Naive thymus-derived CD8-positive, alpha-beta T cell (primary cell): ENCODE measurements at regions not wholly inside any gene's neighbourhood (a gene's known extent, or its start where the extent isn't known, plus 50 kb on each side); places are given as distances from the start of the nearest gene placed in this dataset.
"Not testable (repeated sequence)": the region's sequence is repeated elsewhere in the genome, so short reads cannot be mapped to it uniquely, and the experiment has no call there.

Source experiments
- ATAC-seq, 2 donors: fragments of 150-1000 bp; cut with Tn5 transposase in 1 of 2; sonication (Bioruptor Pico), chemical (Tn5 transposase) in 1 of 2; 1 replicate in 1 of 2; 2 replicates in 1 of 2; pipeline ENCODE4 v1.10.0; 2021; ENCODE audit warnings: mild to moderate bottlenecking in 2 of 2, moderate library complexity in 2 of 2
- POLR2A ChIA-PET: fragments of 350-600 bp; sonication (Branson Sonifier 250); formaldehyde crosslinking; loops from one replicate; lab custom pipeline; 2021; ENCODE audit warnings: antibody characterized with exemption; lab: Charles Lee
- DNase-seq, 10 donors: peaks; one replicate each; pipeline versions ENCODE4 v3.0.0 to v3.0.0-alpha.2; 2020 to 2022
- H3K27ac Mint-ChIP-seq, 10 donors: one replicate each; pipeline ENCODE4 v1.8.0; 2020 to 2022; ENCODE audit warnings: mild to moderate bottlenecking in 10 of 10, mixed read lengths in 10 of 10, moderate library complexity in 4 of 10, inconsistent platforms in 1 of 10
- H3K27me3 Mint-ChIP-seq, 5 donors: one replicate each; pipeline ENCODE4 v1.8.0; 2021 to 2022; ENCODE audit warnings: mixed read lengths in 5 of 5
- H3K36me3 Mint-ChIP-seq, 3 donors: one replicate each; pipeline ENCODE4 v1.8.0; 2020 to 2022; ENCODE audit warnings: mixed read lengths in 3 of 3, mild to moderate bottlenecking in 2 of 3, inconsistent platforms in 1 of 3
- H3K4me1 Mint-ChIP-seq, 4 donors: one replicate each; pipeline ENCODE4 v1.8.0; 2021 to 2022; ENCODE audit warnings: mixed read lengths in 4 of 4
- H3K4me3 Mint-ChIP-seq, 10 donors: one replicate each; pipeline ENCODE4 v1.8.0; 2020 to 2022; ENCODE audit warnings: mild to moderate bottlenecking in 10 of 10, mixed read lengths in 10 of 10, moderate library complexity in 6 of 10, inconsistent platforms in 1 of 10
- H3K9me3 Mint-ChIP-seq, 9 donors: one replicate each; pipeline ENCODE4 v1.8.0; 2020 to 2022; ENCODE audit warnings: mixed read lengths in 9 of 9, mild to moderate bottlenecking in 3 of 9, inconsistent platforms in 1 of 9, moderate library complexity in 1 of 9

- peaks cover 0 to 9% (median 0%) of the 10 kb centered on the region in 9 donors for H3K9me3 Mint-ChIP-seq
- no peak overlapping the region for H3K4me3 Mint-ChIP-seq
- H3K27me3 Mint-ChIP-seq, result no peaks in the 10 kb centered on the region
- DNase-seq, result no peak
- POLR2A ChIA-PET, result no interaction called here
- H3K4me1 Mint-ChIP-seq, result no peaks in the 10 kb centered on the region
- no peaks in the 10 kb centered on the region for H3K36me3 Mint-ChIP-seq
- H3K27ac Mint-ChIP-seq, result no peak overlapping the region
- ATAC-seq, result no peak
Measured at GRCh38 chrX:34493086-34493485, 164.0 kb downstream of the TMEM47 start.

DNA sequence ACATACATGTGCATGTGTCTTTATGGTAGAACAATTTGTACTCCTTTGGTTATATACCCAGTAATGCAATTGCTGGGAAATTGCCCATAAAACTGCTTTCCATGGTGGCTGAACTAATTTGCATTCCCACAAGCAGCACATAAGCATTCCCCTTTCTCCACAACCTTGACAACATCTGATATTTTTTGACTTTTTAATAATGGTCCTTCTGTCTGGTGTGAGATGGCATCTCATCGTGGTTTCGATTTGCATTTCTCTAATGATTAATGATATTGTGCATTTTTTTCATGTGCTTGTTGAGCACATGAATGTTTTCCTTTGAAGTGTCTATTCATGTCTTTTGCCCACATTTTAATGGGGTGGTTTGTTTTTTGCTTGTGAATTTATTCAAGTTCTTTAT, 166.0 kb downstream of the TMEM47 start:
- Mint-ChIP-seq H3K4me3 (no peak overlapping the region), H3K36me3 (no peaks in the 10 kb centered on the region), H3K27me3 (no peaks in the 10 kb centered on the region), H3K9me3 (peaks cover 0 to 9% (median 0%) of the 10 kb centered on the region in 9 donors), H3K4me1 (no peaks in the 10 kb centered on the region), H3K27ac (no peak overlapping the region)
- POLR2A ChIA-PET, result no interaction called here
- DNase-seq (no peak), ATAC-seq (no peak)

DNA sequence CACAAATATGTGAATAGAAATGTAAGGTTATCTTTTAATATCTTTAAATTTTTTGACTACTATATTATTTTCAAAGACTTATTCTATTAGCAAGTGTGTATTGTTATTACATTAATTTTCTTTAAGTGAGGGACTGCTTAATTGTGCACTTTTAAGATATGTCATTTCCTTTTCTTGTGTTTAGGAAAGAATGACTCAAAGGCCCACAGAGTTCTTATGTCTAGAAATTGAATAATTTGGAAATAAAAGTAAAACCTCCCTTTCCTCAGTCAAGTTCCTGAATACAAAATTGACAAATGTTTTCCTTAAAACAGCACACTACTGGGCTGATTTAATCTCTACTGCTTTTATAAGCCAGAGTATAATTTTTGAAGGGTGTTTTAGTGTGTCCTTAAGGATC, 169.7 kb downstream of the TMEM47 start:
- Mint-ChIP-seq H3K9me3 (peaks cover 0 to 2% (median 0%) of the 10 kb centered on the region in 9 donors), H3K36me3 (no peaks in the 10 kb centered on the region), H3K27ac (no peak overlapping the region), H3K4me3 (no peak overlapping the region), H3K27me3 (no peaks in the 10 kb centered on the region), H3K4me1 (no peaks in the 10 kb centered on the region)
- ATAC-seq (no peak), DNase-seq (no peak)
- POLR2A ChIA-PET, result no interaction called here

DNA sequence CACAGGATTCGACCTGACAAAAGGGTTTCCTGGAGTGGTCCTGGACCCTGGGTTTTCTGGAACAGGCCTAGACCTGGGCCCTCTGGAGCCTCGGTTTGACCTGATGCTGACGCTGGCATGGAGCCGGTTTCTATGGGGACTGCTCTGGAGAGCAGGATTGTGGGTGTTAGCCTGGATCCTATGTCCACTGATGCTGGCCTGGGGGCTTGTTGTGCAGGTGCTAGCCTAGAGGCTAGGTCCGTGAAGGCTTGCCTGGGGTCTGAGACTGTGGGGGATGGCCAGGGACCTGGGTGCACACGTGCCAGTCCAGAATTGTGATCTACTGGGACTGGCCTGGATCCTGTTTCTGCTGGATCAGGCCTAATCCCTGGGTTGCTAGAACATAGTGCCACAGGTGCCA, 173.1 kb downstream of the TMEM47 start:
- no peak for DNase-seq
- Mint-ChIP-seq H3K4me3 (no peak overlapping the region), H3K27me3 (no peaks in the 10 kb centered on the region), H3K36me3 (no peaks in the 10 kb centered on the region), H3K4me1 (no peaks in the 10 kb centered on the region), H3K9me3 (peaks cover 0 to 7% (median 0%) of the 10 kb centered on the region in 9 donors), H3K27ac (no peak overlapping the region)
- POLR2A ChIA-PET, result no interaction called here
- no peak for ATAC-seq

DNA sequence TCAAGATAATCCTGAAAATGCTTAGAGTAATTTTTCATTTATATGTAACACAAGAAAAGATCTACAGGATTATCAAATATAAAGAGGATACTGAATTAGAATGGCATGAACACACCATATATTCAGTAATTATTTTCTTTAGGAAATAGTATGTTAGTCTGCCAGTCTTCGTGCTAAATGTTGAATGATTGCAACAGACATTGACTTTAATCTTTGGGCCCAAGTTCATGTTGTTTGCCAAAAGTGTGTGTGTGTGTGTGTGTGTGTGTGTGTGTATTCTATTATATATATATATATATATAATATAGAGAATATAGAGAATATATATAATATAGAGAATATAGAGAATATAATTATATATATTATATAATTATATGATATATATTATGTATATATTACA, 186.6 kb downstream of the TMEM47 start:
- Mint-ChIP-seq H3K27ac (no peak overlapping the region), H3K36me3 (no peaks in the 10 kb centered on the region), H3K4me3 (no peak overlapping the region), H3K27me3 (no peaks in the 10 kb centered on the region), H3K4me1 (no peaks in the 10 kb centered on the region), H3K9me3 (peaks cover 0 to 11% (median 0%) of the 10 kb centered on the region in 9 donors)
- ATAC-seq (no peak), DNase-seq (no peak)
- POLR2A ChIA-PET, result no interaction called here

GRCh38 chrX:34467437-34467836, 189.6 kb downstream of the TMEM47 start:
- H3K27me3 Mint-ChIP-seq, result no peaks in the 10 kb centered on the region
- H3K9me3 Mint-ChIP-seq, result peaks cover 0 to 11% (median 0%) of the 10 kb centered on the region in 9 donors
- ATAC-seq, result no peak
- H3K4me3 Mint-ChIP-seq, result no peak overlapping the region
- POLR2A ChIA-PET, result no interaction called here
- peak overlapping the region in 1 of 10 donors; percentile 31 for H3K27ac Mint-ChIP-seq
- no peak for DNase-seq
- no peaks in the 10 kb centered on the region for H3K36me3 Mint-ChIP-seq
- no peaks in the 10 kb centered on the region for H3K4me1 Mint-ChIP-seq

GRCh38 chrX:34463220-34463619, 193.9 kb downstream of the TMEM47 start:
- peaks cover 0 to 12% (median 3%) of the 10 kb centered on the region in 9 donors for H3K9me3 Mint-ChIP-seq
- H3K4me3 Mint-ChIP-seq, H3K27ac Mint-ChIP-seq, H3K4me1 Mint-ChIP-seq, ATAC-seq, H3K36me3 Mint-ChIP-seq, POLR2A ChIA-PET, DNase-seq, H3K27me3 Mint-ChIP-seq: not testable (repeated sequence)

DNA sequence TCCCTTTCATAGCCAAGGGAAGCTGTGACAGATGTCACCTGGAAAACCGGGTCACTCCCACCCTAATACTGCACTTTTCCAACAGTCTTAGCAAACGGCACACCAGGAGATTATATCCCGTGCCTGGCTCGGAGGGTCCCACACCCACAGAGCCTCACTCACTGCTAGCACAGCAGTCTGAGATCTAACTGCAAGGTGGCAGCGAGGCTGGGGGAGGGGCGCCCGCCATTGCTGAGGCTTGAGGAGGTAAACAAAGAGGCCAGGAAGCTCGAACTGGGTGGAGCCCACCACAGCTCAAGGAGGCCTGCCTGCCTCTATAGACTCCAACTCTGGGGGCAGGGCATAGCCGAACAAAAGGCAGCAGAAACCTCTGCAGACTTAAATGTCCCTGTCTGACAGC, 199.2 kb downstream of the TMEM47 start:
- POLR2A ChIA-PET, H3K36me3 Mint-ChIP-seq, H3K4me1 Mint-ChIP-seq, H3K27me3 Mint-ChIP-seq, H3K27ac Mint-ChIP-seq, DNase-seq, ATAC-seq, H3K4me3 Mint-ChIP-seq: not testable (repeated sequence)
- H3K9me3 Mint-ChIP-seq, result peaks cover 0 to 16% (median 5%) of the 10 kb centered on the region in 9 donors

- Mint-ChIP-seq H3K27ac (no peak overlapping the region), H3K4me3 (no peak overlapping the region), H3K27me3 (no peaks in the 10 kb centered on the region), H3K4me1 (no peaks in the 10 kb centered on the region), H3K36me3 (peaks cover 0 to 5% (median 0%) of the 10 kb centered on the region in 3 donors), H3K9me3 (peaks cover 0 to 22% (median 10%) of the 10 kb centered on the region in 9 donors)
- ATAC-seq (no peak), DNase-seq (no peak)
- POLR2A ChIA-PET, result no interaction called here
Measured at GRCh38 chrX:34437586-34437985, 219.5 kb downstream of the TMEM47 start.

DNA sequence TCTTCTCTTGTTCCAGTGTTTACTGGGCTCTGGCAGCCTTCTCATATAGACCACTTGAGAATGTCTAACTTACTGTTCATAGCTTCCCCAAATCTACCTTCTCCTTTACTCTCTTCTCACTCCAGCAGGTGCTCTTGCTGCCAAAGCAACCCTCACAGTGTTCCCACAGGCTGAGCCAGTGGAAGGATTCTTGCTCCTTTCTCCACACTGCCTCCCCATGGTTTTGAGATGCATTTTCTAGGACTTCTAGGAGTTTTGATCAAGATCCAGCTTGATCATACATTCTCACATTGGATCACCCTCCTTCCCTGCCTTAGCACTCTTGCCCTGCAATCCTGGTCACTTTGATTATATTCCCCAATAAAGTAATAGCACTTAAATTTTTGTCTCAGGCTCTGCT, 230.8 kb downstream of the TMEM47 start:
- Mint-ChIP-seq H3K9me3 (peaks cover 0 to 29% (median 6%) of the 10 kb centered on the region in 9 donors), H3K36me3 (no peaks in the 10 kb centered on the region), H3K27ac (no peak overlapping the region), H3K4me1 (no peaks in the 10 kb centered on the region), H3K4me3 (no peak overlapping the region), H3K27me3 (no peaks in the 10 kb centered on the region)
- ATAC-seq, result no peak
- no peak for DNase-seq
- POLR2A ChIA-PET, result no interaction called here

DNA sequence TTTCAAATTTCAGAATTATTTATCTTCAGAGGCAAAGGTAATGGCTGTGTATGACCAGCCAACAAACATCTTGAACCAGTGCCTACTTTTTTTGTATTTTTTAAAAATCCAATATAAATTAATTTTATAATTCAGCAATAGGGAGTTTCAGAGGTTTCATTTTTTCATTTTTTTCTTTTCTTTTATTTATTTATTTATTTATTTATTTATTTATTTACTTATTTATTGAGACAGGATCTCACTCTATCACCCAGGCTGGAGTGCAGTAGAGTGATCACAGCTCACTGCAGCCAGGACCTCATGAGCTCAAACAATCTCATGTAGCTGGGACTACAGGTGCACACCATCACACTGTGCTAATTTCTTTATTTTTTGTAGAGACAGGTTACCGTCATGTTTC, 250.5 kb downstream of the TMEM47 start:
- DNase-seq, result no peak
- POLR2A ChIA-PET, result no interaction called here
- H3K27me3 Mint-ChIP-seq, result no peaks in the 10 kb centered on the region

GRCh38 chrX:34404386-34405070, 252.6 kb downstream of the TMEM47 start:
- no peak overlapping the region for H3K27ac Mint-ChIP-seq
- no peak overlapping the region for H3K4me3 Mint-ChIP-seq
- no peaks in the 10 kb centered on the region for H3K36me3 Mint-ChIP-seq
- ATAC-seq (no peak), DNase-seq (no peak)
- no peaks in the 10 kb centered on the region for H3K4me1 Mint-ChIP-seq
- H3K27me3 Mint-ChIP-seq, result no peaks in the 10 kb centered on the region
- peaks cover 0 to 8% (median under 1%) of the 10 kb centered on the region in 9 donors for H3K9me3 Mint-ChIP-seq
- POLR2A ChIA-PET, result no interaction called here

More for the DNA sequence above, 250.5 kb downstream of the TMEM47 start:
- Mint-ChIP-seq H3K4me3 (no peak overlapping the region), H3K27ac (no peak overlapping the region), H3K36me3 (no peaks in the 10 kb centered on the region), H3K4me1 (no peaks in the 10 kb centered on the region), H3K9me3 (peaks cover 0 to 8% (median 2%) of the 10 kb centered on the region in 9 donors)
- no peak for ATAC-seq

DNA sequence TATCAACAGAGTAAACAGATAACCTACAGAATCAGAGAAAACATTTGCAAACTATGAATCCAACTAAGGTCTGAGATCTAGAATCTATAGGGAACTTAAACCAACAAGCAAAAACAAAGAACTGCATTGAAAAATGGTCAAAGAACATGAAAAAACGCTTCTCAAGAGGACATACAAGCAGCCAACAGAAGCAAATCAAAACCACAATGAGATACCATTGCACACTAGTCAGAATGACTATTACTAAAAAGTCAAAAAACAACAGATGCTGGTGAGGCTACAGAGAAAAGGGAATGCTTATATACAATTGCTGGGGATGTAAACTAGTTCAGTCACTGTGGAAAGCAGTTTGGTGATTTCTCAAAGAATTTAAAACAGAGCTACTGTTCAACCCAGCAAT, 255.7 kb downstream of the TMEM47 start:
- Mint-ChIP-seq H3K4me3 (no peak overlapping the region), H3K27ac (no peak overlapping the region), H3K36me3 (no peaks in the 10 kb centered on the region), H3K4me1 (no peaks in the 10 kb centered on the region), H3K27me3 (no peaks in the 10 kb centered on the region), H3K9me3 (peaks cover 0 to 13% (median 2%) of the 10 kb centered on the region in 9 donors)
- DNase-seq (no peak), ATAC-seq (no peak)
- POLR2A ChIA-PET, result no interaction called here

DNA sequence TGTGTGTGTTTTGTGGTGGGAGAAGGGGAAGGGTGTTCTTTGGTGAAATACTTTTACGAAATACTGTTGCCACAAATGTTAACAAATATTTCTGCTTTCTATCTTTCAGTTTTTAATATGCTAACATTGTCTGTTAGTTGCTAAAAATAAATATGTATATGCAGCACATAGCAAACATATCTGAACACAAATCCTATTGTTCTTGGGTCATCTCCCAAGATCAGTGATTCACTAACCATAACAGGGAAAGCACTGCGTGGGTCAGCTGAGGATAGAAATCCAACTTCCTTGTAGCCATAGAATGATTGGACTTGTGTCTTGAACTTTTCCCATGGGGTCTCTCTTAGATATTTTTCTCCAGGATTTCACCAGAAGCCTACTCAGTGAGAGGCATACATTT, 250.3 kb upstream of the FAM47A start:
- Mint-ChIP-seq H3K36me3 (peaks cover 0 to 4% (median 0%) of the 10 kb centered on the region in 3 donors), H3K27me3 (no peaks in the 10 kb centered on the region), H3K4me3 (no peak overlapping the region), H3K4me1 (no peaks in the 10 kb centered on the region), H3K9me3 (peaks cover 0 to 2% (median 0%) of the 10 kb centered on the region in 9 donors), H3K27ac (no peak overlapping the region)
- DNase-seq (no peak), ATAC-seq (no peak)
- POLR2A ChIA-PET, result no interaction called here
